ENCODE measurements at regions not wholly inside any gene's neighbourhood (a gene's known extent, or its start where the extent isn't known, plus 50 kb on each side); places are given as distances from the start of the nearest gene placed in this dataset.

- peak in 1 of 2 experiments; percentile 21 for DNase-seq
Measured at GRCh38 chr12:89051065-89051677, 301.1 kb downstream of the DUSP6 start.

- no peak for DNase-seq
Measured at GRCh38 chr12:89047856-89048418, 304.4 kb downstream of the DUSP6 start.

- DNase-seq: no peak
Measured at GRCh38 chr12:89041078-89041477, 311.2 kb downstream of the DUSP6 start.

GRCh38 chr12:89040146-89040964, 311.9 kb downstream of the DUSP6 start:
- peak in 1 of 2 experiments; percentile 10 for DNase-seq

GRCh38 chr12:89038831-89039512, 313.3 kb downstream of the DUSP6 start:
- no peak for DNase-seq

- no peak for DNase-seq
Measured at GRCh38 chr12:89033062-89033461, 319.2 kb downstream of the DUSP6 start.

- no peak for DNase-seq
Measured at GRCh38 chr12:89029961-89030360, 322.3 kb downstream of the DUSP6 start.

GRCh38 chr12:89024580-89024979, 327.7 kb downstream of the DUSP6 start:
- DNase-seq: no peak

GRCh38 chr12:89023936-89024335, 328.4 kb downstream of the DUSP6 start:
- DNase-seq: no peak

GRCh38 chr12:89020689-89021088, 331.6 kb downstream of the DUSP6 start:
- DNase-seq: no peak

GRCh38 chr12:89020121-89020480, 332.2 kb downstream of the DUSP6 start:
- no peak for DNase-seq

- DNase-seq: peak; percentile 23 to 80
Measured at GRCh38 chr12:89019439-89020120, 332.7 kb downstream of the DUSP6 start.

GRCh38 chr12:89016970-89017778, 335.1 kb downstream of the DUSP6 start:
- DNase-seq: peak; percentile 26 to 63

GRCh38 chr12:89015419-89015818, 336.9 kb downstream of the DUSP6 start:
- no peak for DNase-seq

GRCh38 chr12:88998421-88998820, 353.9 kb downstream of the DUSP6 start:
- no peak for DNase-seq

GRCh38 chr12:88996200-88996788, 356.0 kb downstream of the DUSP6 start:
- no peak for DNase-seq

- DNase-seq: no peak
Measured at GRCh38 chr12:88994971-88995370, 357.3 kb downstream of the DUSP6 start.

- DNase-seq: no peak
Measured at GRCh38 chr12:88994537-88994936, 357.8 kb downstream of the DUSP6 start.

GRCh38 chr12:88993651-88994050, 358.6 kb downstream of the DUSP6 start:
- DNase-seq: peak; percentile 15 to 26

- no peak for DNase-seq
Measured at GRCh38 chr12:88986056-88986455, 366.2 kb downstream of the DUSP6 start.

- no peak for DNase-seq
Measured at GRCh38 chr12:88985631-88986030, 366.7 kb downstream of the DUSP6 start.

- DNase-seq: no peak
Measured at GRCh38 chr12:88985011-88985410, 367.3 kb downstream of the DUSP6 start.

Data from NCI-H187 (cell line).